ENCODE measurements at regions not wholly inside any gene's neighbourhood (a gene's known extent, or its start where the extent isn't known, plus 50 kb on each side); places are given as distances from the start of the nearest gene placed in this dataset.
"Not testable (repeated sequence)": the region's sequence is repeated elsewhere in the genome, so short reads cannot be mapped to it uniquely, and the experiment has no call there.

DNA sequence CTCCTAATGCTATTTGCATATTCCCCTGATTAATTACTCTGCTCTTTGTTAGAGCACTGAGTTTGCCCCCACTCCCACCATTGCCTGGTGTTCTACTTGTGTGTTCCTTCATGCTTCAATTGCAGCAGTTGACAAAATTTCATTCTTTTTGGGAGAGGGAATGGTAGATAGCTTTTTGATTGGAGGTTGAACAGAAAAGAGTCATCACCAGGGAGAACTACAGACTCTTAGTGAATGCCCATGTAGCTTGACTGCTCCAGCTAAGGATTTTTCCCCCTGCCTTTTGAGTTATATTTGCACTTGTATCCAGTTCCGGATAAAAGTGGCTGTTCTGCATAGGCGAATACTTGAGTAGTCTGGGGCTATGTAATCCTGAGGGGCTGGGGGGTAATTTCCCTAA, 183.9 kb downstream of the ETNK1 start:
- TF ChIP-seq, protein P1, sequence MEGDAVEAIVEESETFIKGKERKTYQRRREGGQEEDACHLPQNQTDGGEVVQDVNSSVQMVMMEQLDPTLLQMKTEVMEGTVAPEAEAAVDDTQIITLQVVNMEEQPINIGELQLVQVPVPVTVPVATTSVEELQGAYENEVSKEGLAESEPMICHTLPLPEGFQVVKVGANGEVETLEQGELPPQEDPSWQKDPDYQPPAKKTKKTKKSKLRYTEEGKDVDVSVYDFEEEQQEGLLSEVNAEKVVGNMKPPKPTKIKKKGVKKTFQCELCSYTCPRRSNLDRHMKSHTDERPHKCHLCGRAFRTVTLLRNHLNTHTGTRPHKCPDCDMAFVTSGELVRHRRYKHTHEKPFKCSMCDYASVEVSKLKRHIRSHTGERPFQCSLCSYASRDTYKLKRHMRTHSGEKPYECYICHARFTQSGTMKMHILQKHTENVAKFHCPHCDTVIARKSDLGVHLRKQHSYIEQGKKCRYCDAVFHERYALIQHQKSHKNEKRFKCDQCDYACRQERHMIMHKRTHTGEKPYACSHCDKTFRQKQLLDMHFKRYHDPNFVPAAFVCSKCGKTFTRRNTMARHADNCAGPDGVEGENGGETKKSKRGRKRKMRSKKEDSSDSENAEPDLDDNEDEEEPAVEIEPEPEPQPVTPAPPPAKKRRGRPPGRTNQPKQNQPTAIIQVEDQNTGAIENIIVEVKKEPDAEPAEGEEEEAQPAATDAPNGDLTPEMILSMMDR (IDR thresholded peaks at IDR 0.05; ENCODE audit: insufficient read depth, missing control alignments): no peak
- DNase-seq (ENCODE audit: insufficient read length, low spot score): no peak
- no peak for FAIRE-seq

- no peak for FAIRE-seq
- DNase-seq (ENCODE audit: insufficient read length, low spot score): no peak
- TF ChIP-seq, protein P1 (IDR thresholded peaks at IDR 0.05; ENCODE audit: insufficient read depth, missing control alignments): no peak
These were observed 185.1 kb downstream of the ETNK1 start for GRCh38 chr12:22810036-22810435.

DNA sequence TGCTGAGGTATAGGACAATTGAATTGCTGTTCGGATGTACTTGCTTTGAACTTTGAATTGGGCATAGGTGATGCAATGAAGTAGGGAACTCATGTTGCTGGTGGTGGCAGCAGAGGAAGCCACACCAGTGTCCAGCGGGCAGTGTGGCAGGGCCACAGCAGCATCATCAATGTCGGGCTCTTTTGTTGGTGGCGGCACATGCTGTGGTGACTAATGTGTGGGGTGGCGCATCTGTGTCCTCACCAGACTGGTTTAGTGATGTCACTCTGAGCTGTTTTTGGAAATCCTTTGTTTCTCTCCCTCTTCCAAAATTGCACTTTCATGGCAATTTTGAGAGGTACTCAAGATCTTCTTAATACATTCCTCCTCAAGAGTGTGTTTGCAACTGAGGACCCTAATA, 187.6 kb downstream of the ETNK1 start:
- TF ChIP-seq, protein P1 (IDR thresholded peaks at IDR 0.05; ENCODE audit: insufficient read depth, missing control alignments): no peak
- FAIRE-seq: no peak
- no peak for DNase-seq (ENCODE audit: insufficient read length, low spot score)

DNA sequence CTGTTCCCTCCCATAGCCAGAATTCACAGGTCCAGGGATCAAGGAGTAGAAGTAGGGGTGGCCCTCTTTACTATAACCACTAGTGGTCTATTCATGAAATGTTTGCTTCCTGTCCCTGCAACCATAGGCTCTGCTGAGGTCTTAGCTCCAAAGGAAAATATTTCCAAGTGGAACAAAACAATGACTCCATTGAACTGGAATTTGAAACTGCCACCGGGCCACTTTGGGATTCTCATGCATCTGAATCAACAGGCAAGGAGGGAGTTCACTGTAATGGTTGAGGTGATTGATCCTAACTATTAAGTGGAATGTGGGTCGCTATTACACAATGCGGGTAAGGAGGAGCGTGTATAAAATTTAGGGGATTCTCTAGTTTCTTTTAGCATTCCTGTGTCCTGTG, 197.0 kb downstream of the ETNK1 start:
- DNase-seq (ENCODE audit: insufficient read length, low spot score) (no peak), FAIRE-seq (no peak)
- TF ChIP-seq, protein P1 (IDR thresholded peaks at IDR 0.05; ENCODE audit: insufficient read depth, missing control alignments): no peak

DNA sequence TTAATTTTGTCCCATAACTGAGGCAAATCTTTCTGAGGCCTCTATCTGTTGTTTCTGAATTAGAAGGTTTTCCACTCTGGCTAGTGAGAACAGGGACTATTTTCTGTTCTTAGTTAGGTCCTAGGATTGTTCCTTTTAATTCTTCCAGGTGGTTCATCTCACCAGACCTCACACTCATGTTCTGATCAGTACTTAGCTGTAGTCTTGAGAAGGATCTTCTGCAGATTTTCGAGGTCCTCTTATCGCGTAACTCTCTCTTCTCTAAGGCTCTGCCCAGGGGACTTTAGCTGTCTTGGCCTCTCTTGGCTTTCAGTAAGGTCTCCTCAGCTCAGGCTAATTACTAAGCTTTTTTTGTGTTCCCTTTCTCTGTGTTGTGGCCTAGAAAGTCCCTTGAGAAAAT, 201.1 kb downstream of the ETNK1 start:
- DNase-seq (ENCODE audit: insufficient read length, low spot score) (no peak), FAIRE-seq (no peak)
- TF ChIP-seq, protein P1 (IDR thresholded peaks at IDR 0.05; ENCODE audit: insufficient read depth, missing control alignments): no peak

- not testable (repeated sequence) for FAIRE-seq; DNase-seq (ENCODE audit: insufficient read length, low spot score)
These were observed 201.5 kb downstream of the ETNK1 start for GRCh38 chr12:22826446-22826981.

GRCh38 chr12:22828066-22828465, 203.1 kb downstream of the ETNK1 start:
- DNase-seq (ENCODE audit: insufficient read length, low spot score) (no peak), FAIRE-seq (no peak)
- TF ChIP-seq, protein P1 (IDR thresholded peaks at IDR 0.05; ENCODE audit: insufficient read depth, missing control alignments): no peak

GRCh38 chr12:22835431-22835830, 210.5 kb downstream of the ETNK1 start:
- FAIRE-seq (no peak), DNase-seq (ENCODE audit: insufficient read length, low spot score) (no peak)
- TF ChIP-seq, protein P1 (IDR thresholded peaks at IDR 0.05; ENCODE audit: insufficient read depth, missing control alignments): no peak
